Hepatocyte (in vitro differentiated cells): ENCODE measurements at regions not wholly inside any gene's neighbourhood (a gene's known extent, or its start where the extent isn't known, plus 50 kb on each side); places are given as distances from the start of the nearest gene placed in this dataset.

Experiments used
- CTCF ChIP-seq: fragments of 200-600 bp; sonication (generic); IDR thresholded peaks from 2 replicates; pipeline ENCODE4 v1.5.1; 2016; ENCODE audit warnings: antibody characterized with exemption, mild to moderate bottlenecking; ENCODE audit not compliant: poor library complexity
- EZH2 ChIP-seq: fragments of 200-600 bp; sonication (generic); IDR thresholded peaks from 2 replicates; pipeline ENCODE4 v1.6.1; 2016; ENCODE audit warnings: antibody characterized with exemption, mild to moderate bottlenecking, borderline replicate concordance

GRCh38 chrX:137998619-137999018 is 432.7 kb downstream of the ZIC3 start:
- TF ChIP-seq EZH2: no peak
- TF ChIP-seq CTCF: no peak
